ENCODE measurements at regions not wholly inside any gene's neighbourhood (a gene's known extent, or its start where the extent isn't known, plus 50 kb on each side); places are given as distances from the start of the nearest gene placed in this dataset.

DNA sequence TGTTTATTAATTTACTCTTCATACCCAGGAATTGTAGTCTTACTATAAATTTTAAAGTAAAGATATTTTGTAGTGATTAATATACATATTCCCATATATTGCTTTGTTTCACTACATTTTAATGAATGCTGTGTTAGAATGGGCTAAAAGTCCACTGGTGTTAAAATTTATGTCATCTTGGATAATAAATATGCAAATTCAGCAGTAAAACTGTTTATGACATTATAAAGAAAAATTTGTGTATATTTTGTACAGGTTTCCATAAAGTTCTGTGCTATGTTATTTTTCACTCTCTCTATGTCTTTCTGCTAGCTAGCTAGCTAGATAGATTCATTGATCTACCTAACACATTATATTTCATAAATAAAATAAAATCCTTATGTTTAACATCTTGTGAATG is 1071.2 kb downstream of the FAT4 start:
- TF ChIP-seq, protein P1, sequence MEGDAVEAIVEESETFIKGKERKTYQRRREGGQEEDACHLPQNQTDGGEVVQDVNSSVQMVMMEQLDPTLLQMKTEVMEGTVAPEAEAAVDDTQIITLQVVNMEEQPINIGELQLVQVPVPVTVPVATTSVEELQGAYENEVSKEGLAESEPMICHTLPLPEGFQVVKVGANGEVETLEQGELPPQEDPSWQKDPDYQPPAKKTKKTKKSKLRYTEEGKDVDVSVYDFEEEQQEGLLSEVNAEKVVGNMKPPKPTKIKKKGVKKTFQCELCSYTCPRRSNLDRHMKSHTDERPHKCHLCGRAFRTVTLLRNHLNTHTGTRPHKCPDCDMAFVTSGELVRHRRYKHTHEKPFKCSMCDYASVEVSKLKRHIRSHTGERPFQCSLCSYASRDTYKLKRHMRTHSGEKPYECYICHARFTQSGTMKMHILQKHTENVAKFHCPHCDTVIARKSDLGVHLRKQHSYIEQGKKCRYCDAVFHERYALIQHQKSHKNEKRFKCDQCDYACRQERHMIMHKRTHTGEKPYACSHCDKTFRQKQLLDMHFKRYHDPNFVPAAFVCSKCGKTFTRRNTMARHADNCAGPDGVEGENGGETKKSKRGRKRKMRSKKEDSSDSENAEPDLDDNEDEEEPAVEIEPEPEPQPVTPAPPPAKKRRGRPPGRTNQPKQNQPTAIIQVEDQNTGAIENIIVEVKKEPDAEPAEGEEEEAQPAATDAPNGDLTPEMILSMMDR (IDR thresholded peaks at IDR 0.05 in 8 of 11, conservative IDR thresholded peaks at IDR 0.05 in 3 of 11) = no peak
- no peak for TF ChIP-seq POLR2A (IDR thresholded peaks at IDR 0.05)

Data from spleen (tissue), 7 donors.